OCI-LY1 (cell line): ENCODE measurements at regions not wholly inside any gene's neighbourhood (a gene's known extent, or its start where the extent isn't known, plus 50 kb on each side); places are given as distances from the start of the nearest gene placed in this dataset.
"Not testable (repeated sequence)": the region's sequence is repeated elsewhere in the genome, so short reads cannot be mapped to it uniquely, and the experiment has no call there.

Experiments
- EZH2 ChIP-seq: fragments of 200-600 bp; sonication (generic), shearing (Covaris generic); IDR thresholded peaks from 2 replicates; pipeline ENCODE4 v1.8.0; 2017; ENCODE audit warnings: borderline replicate concordance, mixed run types, mild to moderate bottlenecking, antibody characterized with exemption, low read length, moderate library complexity, mixed read lengths
- TF ChIP-seq, protein P1 (sequence below): fragments of 200-600 bp; sonication (generic), shearing (Covaris generic); IDR thresholded peaks from 2 replicates; pipeline ENCODE4 v1.5.1; 2017; ENCODE audit warnings: mild to moderate bottlenecking, antibody characterized with exemption, low read length, moderate library complexity, mixed read lengths

- TF ChIP-seq, protein P1, sequence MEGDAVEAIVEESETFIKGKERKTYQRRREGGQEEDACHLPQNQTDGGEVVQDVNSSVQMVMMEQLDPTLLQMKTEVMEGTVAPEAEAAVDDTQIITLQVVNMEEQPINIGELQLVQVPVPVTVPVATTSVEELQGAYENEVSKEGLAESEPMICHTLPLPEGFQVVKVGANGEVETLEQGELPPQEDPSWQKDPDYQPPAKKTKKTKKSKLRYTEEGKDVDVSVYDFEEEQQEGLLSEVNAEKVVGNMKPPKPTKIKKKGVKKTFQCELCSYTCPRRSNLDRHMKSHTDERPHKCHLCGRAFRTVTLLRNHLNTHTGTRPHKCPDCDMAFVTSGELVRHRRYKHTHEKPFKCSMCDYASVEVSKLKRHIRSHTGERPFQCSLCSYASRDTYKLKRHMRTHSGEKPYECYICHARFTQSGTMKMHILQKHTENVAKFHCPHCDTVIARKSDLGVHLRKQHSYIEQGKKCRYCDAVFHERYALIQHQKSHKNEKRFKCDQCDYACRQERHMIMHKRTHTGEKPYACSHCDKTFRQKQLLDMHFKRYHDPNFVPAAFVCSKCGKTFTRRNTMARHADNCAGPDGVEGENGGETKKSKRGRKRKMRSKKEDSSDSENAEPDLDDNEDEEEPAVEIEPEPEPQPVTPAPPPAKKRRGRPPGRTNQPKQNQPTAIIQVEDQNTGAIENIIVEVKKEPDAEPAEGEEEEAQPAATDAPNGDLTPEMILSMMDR = not testable (repeated sequence)
- not testable (repeated sequence) for TF ChIP-seq EZH2
These were observed 788.4 kb downstream of the SPATA31A6 start for GRCh38 chr9:42971872-42972271.
